Endodermal cell (in vitro differentiated cells): ENCODE measurements at regions not wholly inside any gene's neighbourhood (a gene's known extent, or its start where the extent isn't known, plus 50 kb on each side); places are given as distances from the start of the nearest gene placed in this dataset.

Source experiments
- DNase-seq: peaks from one replicate; pipeline ENCODE4 v3.0.0-alpha.2; 2017
- H3K27ac ChIP-seq: 2 replicates; pipeline ENCODE4 v1.5.1; 2013; ENCODE audit warnings: mild to moderate bottlenecking, low read depth, low read length, moderate library complexity
- H3K27me3 ChIP-seq: 2 replicates; pipeline ENCODE4 v1.6.1; 2013; ENCODE audit warnings: mild to moderate bottlenecking, low read length, moderate library complexity; ENCODE audit not compliant: insufficient read depth, control insufficient read depth, poor library complexity, severe bottlenecking
- H3K36me3 ChIP-seq: 2 replicates; pipeline ENCODE4 v1.7.0; 2013; ENCODE audit warnings: mild to moderate bottlenecking, low read length, moderate library complexity; ENCODE audit not compliant: control insufficient read depth, insufficient read depth
- H3K4me1 ChIP-seq: one replicate; pipeline ENCODE4 v1.7.0; 2013; ENCODE audit warnings: low read length; ENCODE audit not compliant: control insufficient read depth, insufficient read depth
- H3K4me3 ChIP-seq: 2 replicates; pipeline ENCODE4 v1.5.1; 2013; ENCODE audit warnings: mild to moderate bottlenecking, low read length, moderate library complexity
- H3K9ac ChIP-seq: 2 replicates; pipeline ENCODE4 v1.6.1; 2013; ENCODE audit warnings: mild to moderate bottlenecking, low read length, moderate library complexity; ENCODE audit not compliant: poor library complexity, severe bottlenecking; ENCODE audit errors: extremely low read depth
- H3K9me3 ChIP-seq: 2 replicates; pipeline ENCODE4 v1.6.1; 2013; ENCODE audit warnings: mild to moderate bottlenecking, low read length, moderate library complexity; ENCODE audit not compliant: control insufficient read depth
- H3K27ac Mint-ChIP-seq: 2 replicates; pipeline ENCODE4 v1.8.0; 2020; ENCODE audit warnings: mixed read lengths
- H3K27me3 Mint-ChIP-seq: 2 replicates; pipeline ENCODE4 v1.8.0; 2021; ENCODE audit warnings: mild to moderate bottlenecking, mixed read lengths; ENCODE audit not compliant: insufficient read depth
- H3K36me3 Mint-ChIP-seq: 2 replicates; pipeline ENCODE4 v1.8.0; 2020; ENCODE audit warnings: low read depth, mixed read lengths
- H3K4me1 Mint-ChIP-seq: 2 replicates; pipeline ENCODE4 v1.8.0; 2020; ENCODE audit warnings: mixed read lengths
- H3K4me3 Mint-ChIP-seq: 2 replicates; pipeline ENCODE4 v1.8.0; 2020; ENCODE audit warnings: mild to moderate bottlenecking, moderate library complexity, mixed read lengths
- H3K9me3 Mint-ChIP-seq: 2 replicates; pipeline ENCODE4 v1.8.0; 2020; ENCODE audit warnings: mild to moderate bottlenecking, mixed read lengths
- WGBS, 2 experiments: methylation state at CpG; one replicate each; pipeline versions ENCODE4 v1.1.5 to v1.1.7; 2013; ENCODE audit warnings: missing lambda C conversion rate in 2 of 2, mixed read lengths in 1 of 2; ENCODE audit not compliant: insufficient coverage in 1 of 2, insufficient read length in 1 of 2; 5-methylcytosine and 5-hydroxymethylcytosine counted together
- TF ChIP-seq, protein P1 (sequence below): fragments of 200-600 bp; sonication (generic); conservative IDR thresholded peaks from 2 replicates; pipeline ENCODE4 v1.5.0; 2021; ENCODE audit warnings: antibody characterized with exemption, mild to moderate bottlenecking

DNA sequence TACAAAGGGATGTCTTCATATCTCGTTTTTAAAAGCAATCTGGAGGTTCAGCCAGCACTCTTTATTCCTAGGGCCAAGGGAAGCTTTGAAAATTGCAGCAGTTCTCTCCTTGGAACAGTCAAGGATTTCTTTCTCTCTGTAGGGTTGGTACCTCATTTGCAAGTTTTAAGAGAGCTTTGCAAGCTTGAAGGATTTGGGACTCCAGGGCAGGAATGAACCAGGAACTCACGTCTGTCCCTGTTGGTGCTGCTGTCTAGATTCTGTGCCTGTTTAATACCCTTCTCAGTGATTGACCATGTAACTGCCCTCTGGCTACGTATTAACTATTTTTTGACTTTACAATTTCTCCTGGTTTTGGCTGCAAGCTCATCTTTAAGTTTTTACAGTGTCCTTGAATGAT is 262.5 kb upstream of the ST6GAL2 start:
- WGBS, 2 experiments = 82 to 87% methylated on average over 2 to 3 of the region's 3 CpGs
- no peak overlapping the region for H3K27ac ChIP-seq
- DNase-seq = no peak

DNA sequence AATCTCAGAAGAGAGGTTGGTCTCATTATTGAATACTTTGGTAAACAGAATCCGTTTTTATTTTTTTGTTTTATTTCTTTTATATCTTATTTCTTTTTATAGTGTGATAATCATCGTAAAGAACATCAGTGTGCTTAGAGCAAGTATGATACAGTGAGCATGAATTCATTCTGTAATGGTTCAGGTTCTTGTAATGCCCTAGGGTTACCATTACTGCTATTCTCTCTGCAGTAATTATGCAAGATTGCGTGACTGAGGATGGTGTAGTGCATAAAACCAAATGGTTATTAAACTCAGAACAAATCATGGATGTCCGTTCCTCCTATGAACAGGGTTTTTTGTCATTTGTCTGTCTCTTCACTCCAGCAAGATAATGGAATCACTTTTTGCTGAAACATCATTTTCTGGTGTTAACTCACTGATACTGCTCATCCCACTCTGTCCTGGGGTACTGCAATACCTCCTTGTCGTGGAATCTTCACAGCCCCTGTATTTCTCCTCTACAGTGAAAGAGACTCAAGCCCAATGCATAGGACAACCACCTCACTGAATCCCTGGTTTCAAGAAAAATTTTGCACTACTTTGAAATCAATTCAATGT is 274.8 kb upstream of the ST6GAL2 start:
- Histone ChIP-seq H3K9me3 (no peaks in the 10 kb centered on the region), H3K4me1 (peaks cover 8% of the 10 kb centered on the region), H3K27ac (no peak overlapping the region), H3K27me3 (no peaks in the 10 kb centered on the region), H3K4me3 (no peak overlapping the region), H3K36me3 (no peaks in the 10 kb centered on the region), H3K9ac (no peak overlapping the region)
- Mint-ChIP-seq H3K4me3 (no peak overlapping the region), H3K27ac (no peak overlapping the region), H3K9me3 (peaks cover 4% of the 10 kb centered on the region), H3K27me3 (no peaks in the 10 kb centered on the region), H3K36me3 (no peaks in the 10 kb centered on the region), H3K4me1 (peaks cover 11% of the 10 kb centered on the region)
- DNase-seq = no peak
- TF ChIP-seq, protein P1, sequence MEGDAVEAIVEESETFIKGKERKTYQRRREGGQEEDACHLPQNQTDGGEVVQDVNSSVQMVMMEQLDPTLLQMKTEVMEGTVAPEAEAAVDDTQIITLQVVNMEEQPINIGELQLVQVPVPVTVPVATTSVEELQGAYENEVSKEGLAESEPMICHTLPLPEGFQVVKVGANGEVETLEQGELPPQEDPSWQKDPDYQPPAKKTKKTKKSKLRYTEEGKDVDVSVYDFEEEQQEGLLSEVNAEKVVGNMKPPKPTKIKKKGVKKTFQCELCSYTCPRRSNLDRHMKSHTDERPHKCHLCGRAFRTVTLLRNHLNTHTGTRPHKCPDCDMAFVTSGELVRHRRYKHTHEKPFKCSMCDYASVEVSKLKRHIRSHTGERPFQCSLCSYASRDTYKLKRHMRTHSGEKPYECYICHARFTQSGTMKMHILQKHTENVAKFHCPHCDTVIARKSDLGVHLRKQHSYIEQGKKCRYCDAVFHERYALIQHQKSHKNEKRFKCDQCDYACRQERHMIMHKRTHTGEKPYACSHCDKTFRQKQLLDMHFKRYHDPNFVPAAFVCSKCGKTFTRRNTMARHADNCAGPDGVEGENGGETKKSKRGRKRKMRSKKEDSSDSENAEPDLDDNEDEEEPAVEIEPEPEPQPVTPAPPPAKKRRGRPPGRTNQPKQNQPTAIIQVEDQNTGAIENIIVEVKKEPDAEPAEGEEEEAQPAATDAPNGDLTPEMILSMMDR = no peak
- 94 to 100% methylated on average over 3 to 4 of the region's 5 CpGs for WGBS, 2 experiments

More for the DNA sequence above, 262.5 kb upstream of the ST6GAL2 start:
- TF ChIP-seq, protein P1 = no peak
- H3K9ac ChIP-seq = no peak overlapping the region
- H3K4me3 ChIP-seq = no peak overlapping the region
- Mint-ChIP-seq H3K36me3 (no peaks in the 10 kb centered on the region), H3K4me3 (no peak overlapping the region), H3K27ac (no peak overlapping the region), H3K9me3 (peaks cover 29% of the 10 kb centered on the region), H3K27me3 (no peaks in the 10 kb centered on the region), H3K4me1 (peaks cover 9% of the 10 kb centered on the region)
- no peaks in the 10 kb centered on the region for H3K4me1 ChIP-seq
- H3K27me3 ChIP-seq = no peaks in the 10 kb centered on the region
- H3K9me3 ChIP-seq = peaks cover 9% of the 10 kb centered on the region
- no peaks in the 10 kb centered on the region for H3K36me3 ChIP-seq

DNA sequence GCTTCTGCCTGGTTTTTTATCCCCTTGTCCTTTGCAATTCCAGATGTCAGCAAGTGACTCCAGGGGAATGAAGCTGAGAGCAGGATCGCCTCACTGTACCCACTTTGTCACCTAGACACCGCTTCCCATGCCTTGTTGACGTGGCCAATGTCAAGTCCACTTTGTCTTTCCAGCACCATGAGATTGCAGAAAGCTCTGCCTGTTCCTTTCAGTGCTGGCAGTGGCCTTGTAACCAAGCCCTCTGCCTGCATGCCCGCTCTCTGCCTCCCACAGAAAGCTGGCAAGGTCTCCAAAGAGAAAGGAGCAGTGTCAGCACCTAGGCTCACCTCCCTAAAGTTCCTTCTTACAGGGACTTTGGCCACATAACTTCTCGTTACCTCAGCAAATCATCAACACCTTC is 282.2 kb upstream of the ST6GAL2 start:
- no peaks in the 10 kb centered on the region for H3K9me3 ChIP-seq
- H3K27me3 ChIP-seq = no peaks in the 10 kb centered on the region
- no peaks in the 10 kb centered on the region for H3K36me3 Mint-ChIP-seq
- H3K4me3 Mint-ChIP-seq = no peak overlapping the region
- H3K27ac ChIP-seq = no peak overlapping the region
- no peak for DNase-seq
- no peaks in the 10 kb centered on the region for H3K9me3 Mint-ChIP-seq
- 95 to 97% methylated on average over 5 of the region's 5 CpGs for WGBS, 2 experiments
- H3K27me3 Mint-ChIP-seq = no peaks in the 10 kb centered on the region
- H3K4me3 ChIP-seq = no peak overlapping the region
- no peak overlapping the region for H3K9ac ChIP-seq
- H3K4me1 ChIP-seq = peaks cover 6% of the 10 kb centered on the region
- TF ChIP-seq, protein P1 = no peak
- H3K4me1 Mint-ChIP-seq = peaks cover 17% of the 10 kb centered on the region
- H3K36me3 ChIP-seq = no peaks in the 10 kb centered on the region
- H3K27ac Mint-ChIP-seq = no peak overlapping the region
